Stimulated activated naive B cell treated with anti-CD40 and anti-IgM and Interleukin-4, amounts not matched to agents 10 μg/mL and 1 μg/mL and 100 μg/mL, for 72 hours (primary cell): ENCODE measurements at regions not wholly inside any gene's neighbourhood (a gene's known extent, or its start where the extent isn't known, plus 50 kb on each side); places are given as distances from the start of the nearest gene placed in this dataset.

ENCODE experiments used
- ATAC-seq, 2 donors: fragments of 150-1000 bp; cut with Tn5 transposase; replicated peaks; 2 replicates each; pipeline ENCODE4 v1.10.0; 2021; ENCODE audit warnings: moderate library complexity in 1 of 2
- DNase-seq: peaks from one replicate; pipeline ENCODE4 v3.0.0; 2021
- H3K27ac Mint-ChIP-seq: one replicate; pipeline ENCODE4 v1.8.0; 2022; ENCODE audit warnings: mild to moderate bottlenecking, mixed read lengths
- H3K27me3 Mint-ChIP-seq, 2 donors: one replicate each; pipeline ENCODE4 v1.8.0; 2022; ENCODE audit warnings: mixed read lengths in 2 of 2
- H3K36me3 Mint-ChIP-seq, 2 donors: one replicate each; pipeline ENCODE4 v1.8.0; 2022; ENCODE audit warnings: mixed read lengths in 2 of 2, mild to moderate bottlenecking in 1 of 2
- H3K4me1 Mint-ChIP-seq, 2 donors: one replicate each; pipeline ENCODE4 v1.8.0; 2022; ENCODE audit warnings: mixed read lengths in 2 of 2, mild to moderate bottlenecking in 1 of 2
- H3K4me3 Mint-ChIP-seq, 2 donors: one replicate each; pipeline ENCODE4 v1.8.0; 2022; ENCODE audit warnings: mild to moderate bottlenecking in 2 of 2, mixed read lengths in 2 of 2, moderate library complexity in 1 of 2
- H3K9me3 Mint-ChIP-seq, 2 donors: one replicate each; pipeline ENCODE4 v1.8.0; 2022; ENCODE audit warnings: mixed read lengths in 2 of 2, mild to moderate bottlenecking in 1 of 2

DNA sequence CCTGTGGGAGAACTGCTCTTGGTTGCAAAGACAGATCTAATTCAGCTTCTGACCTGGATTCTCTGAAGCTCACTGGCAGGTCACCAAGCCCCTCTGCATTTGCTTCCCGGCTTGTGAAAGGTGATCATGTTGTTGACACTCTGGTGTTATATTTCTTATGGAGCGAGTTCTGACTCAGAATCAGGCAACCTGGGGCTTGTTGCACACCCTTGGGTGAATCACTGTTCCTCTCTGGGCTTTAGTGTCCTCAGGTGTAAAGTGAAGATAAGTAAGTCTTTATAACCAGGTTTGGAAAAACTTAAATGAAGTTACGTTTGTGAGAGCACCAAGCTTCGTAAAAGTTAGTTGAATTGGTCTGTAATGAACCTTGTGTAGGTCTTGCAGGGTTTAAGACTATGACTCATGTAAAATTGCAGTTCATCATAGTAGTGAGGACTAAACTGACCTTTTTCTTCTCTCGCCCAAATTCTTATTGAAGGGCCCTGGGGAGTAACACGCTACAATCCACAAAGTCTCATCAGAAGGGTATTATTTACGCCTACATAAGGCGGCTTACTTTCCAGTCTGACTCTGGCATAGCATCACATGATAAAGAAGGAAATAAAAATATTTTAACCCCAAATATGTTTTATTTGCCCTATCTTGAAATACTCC lies 218.6 kb downstream of the TMEM38B start:
- DNase-seq (no peak), ATAC-seq (no peak)
- no peaks in the 10 kb centered on the region for H3K9me3 Mint-ChIP-seq
- H3K4me3 Mint-ChIP-seq = no peak overlapping the region
- H3K36me3 Mint-ChIP-seq = no peaks in the 10 kb centered on the region
- H3K27me3 Mint-ChIP-seq = no peaks in the 10 kb centered on the region
- H3K4me1 Mint-ChIP-seq = no peaks in the 10 kb centered on the region
- H3K27ac Mint-ChIP-seq = no peak overlapping the region

DNA sequence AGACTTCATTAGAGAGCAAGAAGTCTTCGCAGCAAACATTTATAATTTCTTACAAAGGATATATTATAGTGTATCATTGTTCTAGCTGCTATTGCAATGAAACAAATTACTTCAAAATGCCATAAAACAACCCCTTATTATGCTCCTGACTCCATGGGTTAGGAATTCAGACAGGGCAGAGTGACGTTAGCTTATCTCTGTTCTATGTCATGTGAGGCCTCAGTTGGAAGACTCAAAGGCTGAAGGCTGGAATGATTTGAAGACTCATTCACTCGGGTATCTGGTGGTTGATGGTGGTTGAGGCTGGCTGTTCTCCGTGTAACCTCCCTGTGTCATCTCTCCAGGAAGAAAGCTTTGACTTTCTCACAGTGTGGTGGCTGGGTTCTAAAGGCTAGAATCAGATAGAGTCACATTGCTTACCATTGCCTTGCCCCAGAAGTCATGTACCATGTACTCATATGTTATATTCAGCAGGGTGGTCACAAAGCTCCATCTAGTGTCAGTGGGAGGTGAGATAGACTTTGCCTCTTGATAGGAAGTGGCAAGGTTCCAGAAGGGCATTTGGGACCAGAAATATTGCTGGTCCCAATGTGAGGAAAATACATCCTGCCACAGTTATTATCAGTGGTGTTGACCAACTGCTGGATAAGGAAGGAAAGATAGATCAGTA lies 226.9 kb downstream of the TMEM38B start:
- Mint-ChIP-seq H3K27ac (no peak overlapping the region), H3K36me3 (no peaks in the 10 kb centered on the region)
- ATAC-seq = no peak

DNA sequence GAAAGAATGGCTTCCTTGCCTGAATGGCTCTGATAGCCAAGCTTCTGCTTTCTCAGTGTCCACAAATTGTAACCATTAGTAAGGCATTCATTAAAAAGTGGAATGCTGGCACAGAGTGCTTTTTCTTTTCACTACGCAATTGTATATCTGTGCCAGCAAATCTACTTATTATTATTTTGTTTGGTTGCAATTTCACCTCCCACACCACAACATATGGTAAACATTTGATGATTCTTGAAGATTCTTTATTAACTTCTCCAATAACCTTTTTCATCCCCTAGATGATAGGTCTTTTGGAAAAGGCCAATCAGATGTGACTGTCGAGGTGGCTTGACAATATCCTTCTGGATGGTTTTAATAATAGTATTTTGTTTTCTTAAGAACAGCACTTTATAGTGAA lies 234.1 kb downstream of the TMEM38B start:
- Mint-ChIP-seq H3K27me3 (peaks cover 4 to 8% of the 10 kb centered on the region in 2 donors), H3K36me3 (no peaks in the 10 kb centered on the region), H3K27ac (no peak overlapping the region), H3K4me3 (no peak overlapping the region), H3K4me1 (no peaks in the 10 kb centered on the region), H3K9me3 (peaks cover 0 to 4% of the 10 kb centered on the region in 2 donors)
- DNase-seq (no peak), ATAC-seq (no peak)

More for the DNA sequence above, 226.9 kb downstream of the TMEM38B start:
- DNase-seq = no peak
- no peaks in the 10 kb centered on the region for H3K4me1 Mint-ChIP-seq
- no peak overlapping the region for H3K4me3 Mint-ChIP-seq
- no peaks in the 10 kb centered on the region for H3K9me3 Mint-ChIP-seq
- H3K27me3 Mint-ChIP-seq = peaks cover 4 to 8% of the 10 kb centered on the region in 2 donors

GRCh38 chr9:105930011-105930627 lies 235.8 kb downstream of the TMEM38B start:
- Mint-ChIP-seq H3K27me3 (peaks cover 2% of the 10 kb centered on the region in 2 donors), H3K4me3 (no peak overlapping the region), H3K9me3 (peaks cover 8% of the 10 kb centered on the region in 2 donors), H3K27ac (no peak overlapping the region), H3K36me3 (no peaks in the 10 kb centered on the region), H3K4me1 (no peaks in the 10 kb centered on the region)
- ATAC-seq (no peak), DNase-seq (no peak)

DNA sequence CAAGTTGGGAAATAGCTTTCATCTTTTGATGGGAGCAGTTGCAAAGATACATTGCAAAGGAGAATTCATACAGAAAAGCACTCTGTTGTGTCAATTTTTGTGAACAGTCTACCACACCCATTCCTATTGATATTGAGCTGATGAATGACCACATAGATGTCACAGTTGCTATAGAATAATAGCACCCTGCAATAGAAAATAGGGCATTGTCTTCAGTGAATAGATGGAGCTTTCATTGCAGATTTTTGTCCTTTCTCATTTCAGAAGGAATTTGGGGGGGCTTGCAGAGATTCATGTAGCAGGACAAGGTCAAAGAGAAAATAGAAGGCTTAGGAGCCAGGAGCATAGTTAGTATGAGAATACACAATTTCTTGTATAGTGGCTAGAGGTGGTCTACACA lies 237.9 kb downstream of the TMEM38B start:
- H3K27ac Mint-ChIP-seq = no peak overlapping the region
- H3K36me3 Mint-ChIP-seq = no peaks in the 10 kb centered on the region
- peaks cover 8% of the 10 kb centered on the region in 2 donors for H3K9me3 Mint-ChIP-seq
- ATAC-seq (no peak), DNase-seq (no peak)
- no peaks in the 10 kb centered on the region for H3K27me3 Mint-ChIP-seq
- no peaks in the 10 kb centered on the region for H3K4me1 Mint-ChIP-seq
- H3K4me3 Mint-ChIP-seq = no peak overlapping the region

- peaks cover 0 to 15% of the 10 kb centered on the region in 2 donors for H3K4me1 Mint-ChIP-seq
- no peak overlapping the region for H3K4me3 Mint-ChIP-seq
- DNase-seq = no peak
- H3K36me3 Mint-ChIP-seq = peaks cover 0 to 1% of the 10 kb centered on the region in 2 donors
- H3K27me3 Mint-ChIP-seq = peaks cover 0 to 31% of the 10 kb centered on the region in 2 donors
- H3K27ac Mint-ChIP-seq = no peak overlapping the region
- H3K9me3 Mint-ChIP-seq = peaks cover 18 to 19% of the 10 kb centered on the region in 2 donors
- no peak for ATAC-seq
Observed at GRCh38 chr9:105950448-105950847, 256.1 kb downstream of the TMEM38B start.

DNA sequence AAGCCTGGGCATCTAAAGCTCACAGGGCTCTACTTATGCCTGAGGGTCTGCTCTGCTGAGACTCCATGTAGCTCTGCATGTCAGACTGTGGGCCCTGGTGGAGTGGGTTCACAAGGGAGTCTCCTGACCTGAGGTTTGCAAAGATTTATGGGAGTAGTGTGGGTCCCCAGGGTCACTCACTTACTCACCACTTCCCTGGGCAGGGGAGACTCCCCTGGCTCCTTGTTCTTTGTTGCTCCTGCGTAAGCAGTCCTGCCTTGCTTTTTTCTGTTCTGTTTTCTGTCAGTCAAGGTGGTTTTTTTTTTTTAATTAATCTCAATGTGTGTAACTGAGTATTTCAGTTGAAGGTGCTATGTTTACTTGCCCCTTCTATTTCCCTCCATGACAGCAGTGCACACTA lies 256.6 kb downstream of the TMEM38B start:
- DNase-seq (peak; percentile 21), ATAC-seq (peak; percentile 86 to 96)
- peaks cover 0 to 1% of the 10 kb centered on the region in 2 donors for H3K36me3 Mint-ChIP-seq
- H3K27me3 Mint-ChIP-seq = peaks cover 0 to 31% of the 10 kb centered on the region in 2 donors
- H3K27ac Mint-ChIP-seq = no peak overlapping the region
- H3K4me3 Mint-ChIP-seq = no peak overlapping the region
- peaks cover 0 to 15% of the 10 kb centered on the region in 2 donors for H3K4me1 Mint-ChIP-seq
- H3K9me3 Mint-ChIP-seq = peaks cover 17 to 18% of the 10 kb centered on the region in 2 donors

DNA sequence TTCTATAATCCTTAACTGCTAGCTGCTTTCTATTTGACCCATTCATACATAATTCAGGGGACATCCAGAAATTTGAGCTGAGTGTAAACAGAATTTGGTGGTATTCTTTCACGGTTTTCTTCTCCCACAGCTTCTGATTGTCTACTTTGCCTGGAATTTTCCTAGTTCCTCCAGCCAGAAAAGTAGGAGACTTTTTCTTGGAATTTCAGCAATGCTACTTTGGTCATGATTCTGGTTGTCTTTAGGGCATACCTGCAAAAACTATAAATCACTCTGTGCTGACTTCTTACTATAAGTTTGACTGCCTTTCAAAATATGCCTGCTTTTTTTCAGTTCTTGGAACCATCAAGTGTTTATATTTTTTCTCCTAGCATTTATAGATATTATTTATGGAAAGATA lies 260.2 kb downstream of the TMEM38B start:
- H3K27ac Mint-ChIP-seq = no peak overlapping the region
- no peaks in the 10 kb centered on the region for H3K9me3 Mint-ChIP-seq
- no peak overlapping the region for H3K4me3 Mint-ChIP-seq
- ATAC-seq (no peak), DNase-seq (no peak)
- peaks cover 0 to 9% of the 10 kb centered on the region in 2 donors for H3K27me3 Mint-ChIP-seq
- H3K4me1 Mint-ChIP-seq = peaks cover 0 to 15% of the 10 kb centered on the region in 2 donors
- no peaks in the 10 kb centered on the region for H3K36me3 Mint-ChIP-seq

GRCh38 chr9:105957830-105958229 lies 263.5 kb downstream of the TMEM38B start:
- no peak overlapping the region for H3K4me3 Mint-ChIP-seq
- no peaks in the 10 kb centered on the region for H3K36me3 Mint-ChIP-seq
- peaks cover 0 to 8% of the 10 kb centered on the region in 2 donors for H3K27me3 Mint-ChIP-seq
- DNase-seq (no peak), ATAC-seq (peak; percentile 73 to 83)
- H3K4me1 Mint-ChIP-seq = peaks cover 0 to 6% of the 10 kb centered on the region in 2 donors
- no peak overlapping the region for H3K27ac Mint-ChIP-seq
- H3K9me3 Mint-ChIP-seq = no peaks in the 10 kb centered on the region

- DNase-seq = no peak
- peaks cover 0 to 4% of the 10 kb centered on the region in 2 donors for H3K27me3 Mint-ChIP-seq
- no peaks in the 10 kb centered on the region for H3K36me3 Mint-ChIP-seq
- H3K4me1 Mint-ChIP-seq = peaks cover 1 to 6% of the 10 kb centered on the region in 2 donors
- no peak overlapping the region for H3K27ac Mint-ChIP-seq
- ATAC-seq = no peak
- H3K4me3 Mint-ChIP-seq = no peak overlapping the region
- no peaks in the 10 kb centered on the region for H3K9me3 Mint-ChIP-seq
Observed at GRCh38 chr9:105958587-105958986, 264.2 kb downstream of the TMEM38B start.

GRCh38 chr9:105959531-105959930 lies 265.2 kb downstream of the TMEM38B start:
- DNase-seq (no peak), ATAC-seq (no peak)
- Mint-ChIP-seq H3K4me1 (peaks cover 2 to 6% of the 10 kb centered on the region in 2 donors), H3K27ac (no peak overlapping the region), H3K36me3 (no peaks in the 10 kb centered on the region), H3K4me3 (no peak overlapping the region), H3K9me3 (no peaks in the 10 kb centered on the region), H3K27me3 (no peaks in the 10 kb centered on the region)

DNA sequence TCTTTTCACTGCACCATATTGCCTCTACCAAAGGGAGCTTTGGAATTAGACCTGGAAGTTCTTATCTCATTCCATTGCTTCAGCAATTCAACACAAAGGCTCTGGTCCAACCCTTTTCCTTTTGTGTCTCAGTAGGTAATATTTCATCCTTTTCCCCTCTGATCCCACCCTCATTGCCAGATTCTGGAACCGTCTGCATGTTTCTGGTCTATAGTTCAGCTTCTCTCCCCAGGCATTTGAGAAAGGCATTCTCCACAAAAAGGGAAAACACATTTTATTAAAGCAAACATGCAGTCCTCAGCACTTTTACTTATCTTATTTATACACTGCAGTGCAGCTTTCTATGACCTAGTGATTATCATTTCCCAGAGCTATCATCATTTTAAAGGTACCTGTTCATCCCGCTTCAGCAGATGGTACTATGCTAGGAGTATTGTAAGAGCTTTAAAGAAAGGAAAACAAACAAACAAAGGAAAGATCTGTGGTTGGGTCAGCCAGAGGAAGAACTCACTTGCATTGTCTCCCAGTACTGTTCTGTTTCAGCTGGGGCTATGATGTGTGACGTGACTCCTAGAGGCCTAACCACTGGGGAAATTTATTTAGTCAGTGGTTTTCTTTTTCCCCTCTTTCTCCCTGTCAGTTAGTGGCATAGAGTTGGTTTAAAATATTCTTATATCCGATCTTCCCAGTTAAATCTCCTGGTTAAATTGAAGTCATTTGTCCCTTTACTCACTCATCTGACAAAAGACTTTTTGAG lies 269.2 kb downstream of the TMEM38B start:
- Mint-ChIP-seq H3K9me3 (no peaks in the 10 kb centered on the region), H3K4me1 (peaks cover 0 to 2% of the 10 kb centered on the region in 2 donors), H3K27ac (peak overlapping the region; percentile 3), H3K4me3 (no peak overlapping the region), H3K27me3 (peaks cover 0 to 5% of the 10 kb centered on the region in 2 donors), H3K36me3 (no peaks in the 10 kb centered on the region)
- ATAC-seq (peak in 1 of 2 donors; percentile 60), DNase-seq (no peak)

DNA sequence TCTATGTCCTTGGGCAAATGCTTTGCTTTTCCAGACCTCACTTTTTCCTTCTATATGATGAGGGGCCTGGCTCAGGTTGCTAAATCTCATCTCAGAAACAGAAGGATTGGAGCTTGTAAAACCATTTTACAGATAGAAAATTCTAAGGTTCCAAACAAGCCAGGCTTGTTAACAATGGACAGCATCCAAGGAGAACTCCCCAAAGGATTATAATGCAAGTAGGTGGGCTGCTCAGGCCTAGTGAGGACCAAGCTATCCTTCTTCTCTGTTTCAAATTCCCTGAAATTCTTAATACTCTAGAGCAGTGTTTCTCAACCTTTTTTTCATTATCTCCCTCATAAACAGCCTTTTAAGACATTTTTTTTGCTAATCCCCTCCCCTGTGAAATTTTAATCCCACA lies 269.8 kb downstream of the TMEM38B start:
- Mint-ChIP-seq H3K4me3 (no peak overlapping the region), H3K36me3 (no peaks in the 10 kb centered on the region), H3K27me3 (peaks cover 0 to 5% of the 10 kb centered on the region in 2 donors), H3K4me1 (peaks cover 0 to 2% of the 10 kb centered on the region in 2 donors), H3K27ac (no peak overlapping the region), H3K9me3 (no peaks in the 10 kb centered on the region)
- no peak for DNase-seq
- no peak for ATAC-seq

GRCh38 chr9:105966834-105967233 lies 272.5 kb downstream of the TMEM38B start:
- Mint-ChIP-seq H3K9me3 (no peaks in the 10 kb centered on the region), H3K36me3 (no peaks in the 10 kb centered on the region), H3K27me3 (peaks cover 0 to 5% of the 10 kb centered on the region in 2 donors), H3K4me3 (no peak overlapping the region), H3K27ac (no peak overlapping the region), H3K4me1 (peaks cover 0 to 2% of the 10 kb centered on the region in 2 donors)
- ATAC-seq (no peak), DNase-seq (no peak)
